ENCODE measurements at regions not wholly inside any gene's neighbourhood (a gene's known extent, or its start where the extent isn't known, plus 50 kb on each side); places are given as distances from the start of the nearest gene placed in this dataset.
"Not testable (repeated sequence)": the region's sequence is repeated elsewhere in the genome, so short reads cannot be mapped to it uniquely, and the experiment has no call there.

DNA sequence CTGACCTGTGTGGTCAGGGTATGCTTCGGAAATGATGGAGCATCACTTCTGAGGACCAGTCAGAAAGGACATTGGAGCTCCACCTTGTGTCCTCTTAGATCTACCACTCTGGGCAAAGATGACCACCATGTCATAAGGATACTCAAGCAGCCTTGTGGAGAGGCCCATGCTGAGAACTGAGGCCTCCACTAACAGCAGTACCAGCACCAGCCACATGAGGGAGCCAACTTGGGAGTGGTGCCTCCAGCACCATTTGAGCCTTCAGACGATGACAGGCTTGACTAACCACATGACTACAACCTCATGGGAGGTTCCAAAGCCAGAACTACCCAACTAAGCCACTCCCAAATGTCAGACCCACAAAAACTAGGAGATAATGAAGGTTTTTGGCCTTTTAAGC, 116.0 kb downstream of the NPTX2 start:
- H3K4me3 Mint-ChIP-seq = no peak overlapping the region
- DNase-seq (peak; percentile 6), ATAC-seq (ENCODE audit: low read depth in 2 of 2) (peak; percentile 23 to 33)
- no peaks in the 10 kb centered on the region for H3K4me1 Mint-ChIP-seq
- H3K27ac Mint-ChIP-seq = no peak overlapping the region
- H3K36me3 Mint-ChIP-seq = no peaks in the 10 kb centered on the region
- peaks cover 0 to 5% (median 2%) of the 10 kb centered on the region in 7 donors for H3K9me3 Mint-ChIP-seq
- H3K27me3 Mint-ChIP-seq = peaks cover 14 to 23% (median 19%) of the 10 kb centered on the region in 3 donors

DNA sequence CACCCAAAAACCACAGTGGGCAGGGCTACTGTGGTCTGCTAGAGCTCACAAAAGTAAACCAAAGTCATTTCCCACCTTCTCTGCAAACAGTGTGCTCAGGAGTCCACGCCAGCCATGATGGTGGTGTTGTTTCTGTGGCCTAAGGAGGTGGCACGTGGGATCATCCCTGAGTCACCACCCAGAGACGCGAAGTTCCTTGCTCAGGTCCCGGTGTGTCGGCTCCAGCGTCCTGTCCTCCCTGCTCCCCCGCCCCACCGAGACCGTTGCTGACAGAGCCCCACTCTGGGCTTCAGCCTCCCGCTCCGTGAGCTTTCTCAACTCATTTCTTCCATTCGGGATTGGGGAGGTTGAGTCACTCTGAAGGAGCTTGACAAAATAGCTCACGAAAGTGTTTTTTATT, 118.7 kb downstream of the NPTX2 start:
- ATAC-seq (ENCODE audit: low read depth in 2 of 2) (no peak), DNase-seq (no peak)
- Mint-ChIP-seq H3K4me3 (no peak overlapping the region), H3K36me3 (no peaks in the 10 kb centered on the region), H3K27me3 (peaks cover 0 to 7% (median 5%) of the 10 kb centered on the region in 3 donors), H3K4me1 (no peaks in the 10 kb centered on the region), H3K9me3 (peaks cover 0 to 5% (median 2%) of the 10 kb centered on the region in 7 donors), H3K27ac (no peak overlapping the region)

DNA sequence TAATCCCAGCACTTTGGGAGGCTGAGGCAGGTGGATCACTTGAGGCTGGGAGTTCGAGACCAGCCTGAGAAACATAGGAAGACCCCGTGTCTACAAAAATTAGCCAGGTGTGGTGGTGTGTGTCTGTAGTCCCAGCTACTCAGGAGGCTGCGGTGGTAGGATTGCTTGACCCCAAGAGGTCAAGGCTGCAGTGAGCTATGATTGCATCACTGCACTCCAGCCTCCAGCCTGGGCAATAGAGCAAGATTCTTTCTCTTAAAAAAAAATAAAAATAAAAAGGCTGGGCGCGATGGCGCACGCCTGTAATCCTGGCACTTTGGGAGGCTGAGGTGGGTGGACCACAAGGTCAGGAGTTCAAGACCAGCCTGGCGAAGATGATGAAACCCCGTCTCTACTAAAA, 119.4 kb downstream of the NPTX2 start:
- DNase-seq; H3K4me3 Mint-ChIP-seq; ATAC-seq (ENCODE audit: low read depth in 2 of 2); H3K27ac Mint-ChIP-seq; H3K9me3 Mint-ChIP-seq; H3K36me3 Mint-ChIP-seq; H3K4me1 Mint-ChIP-seq; H3K27me3 Mint-ChIP-seq: not testable (repeated sequence)

DNA sequence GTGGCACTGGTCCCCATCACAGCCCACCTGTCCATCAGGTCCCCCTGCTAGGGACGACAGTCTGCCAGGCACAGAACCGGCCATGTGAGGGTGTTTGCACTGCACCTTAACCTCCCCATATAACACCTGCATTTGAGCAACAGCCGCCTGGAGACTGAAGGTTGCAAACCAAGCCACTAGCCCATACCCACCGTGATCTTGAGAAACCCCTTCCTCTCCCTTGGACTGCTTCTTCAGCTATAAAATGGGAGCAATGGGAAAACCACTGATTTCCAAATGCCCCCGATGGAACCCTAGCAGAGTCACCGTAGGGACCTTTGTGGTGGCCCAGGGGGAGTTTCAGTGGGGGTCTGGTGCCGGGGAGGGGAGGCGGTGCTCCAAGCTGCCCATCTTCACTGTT, 120.1 kb downstream of the NPTX2 start:
- Mint-ChIP-seq H3K4me3 (no peak overlapping the region), H3K27me3 (peaks cover 5 to 12% (median 10%) of the 10 kb centered on the region in 3 donors), H3K4me1 (no peaks in the 10 kb centered on the region), H3K9me3 (peaks cover 0 to 5% (median 2%) of the 10 kb centered on the region in 7 donors), H3K36me3 (no peaks in the 10 kb centered on the region), H3K27ac (no peak overlapping the region)
- ATAC-seq (ENCODE audit: low read depth in 2 of 2) (no peak), DNase-seq (no peak)

DNA sequence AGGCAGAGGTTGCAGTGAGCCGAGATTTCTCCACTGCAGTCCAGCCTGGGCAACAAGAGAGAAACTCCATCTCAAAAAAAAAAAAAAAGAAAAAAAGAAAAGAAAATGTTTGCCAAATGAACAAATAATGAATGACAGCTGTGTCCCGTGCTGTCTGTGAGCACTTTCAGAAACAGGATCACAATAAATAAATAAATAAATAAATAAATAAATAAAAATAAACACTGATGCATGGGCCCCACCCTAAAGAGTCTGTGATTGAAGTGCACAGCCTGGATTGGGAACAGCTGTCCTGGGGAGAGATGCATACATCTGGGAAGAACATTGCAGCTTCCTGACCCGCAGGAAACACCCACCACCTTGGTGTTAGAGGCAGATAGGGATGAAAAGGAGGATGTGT, 123.6 kb downstream of the NPTX2 start:
- peaks cover 6 to 15% (median 15%) of the 10 kb centered on the region in 3 donors for H3K27me3 Mint-ChIP-seq
- no peak overlapping the region for H3K27ac Mint-ChIP-seq
- H3K4me1 Mint-ChIP-seq = no peaks in the 10 kb centered on the region
- no peaks in the 10 kb centered on the region for H3K36me3 Mint-ChIP-seq
- ATAC-seq (ENCODE audit: low read depth in 2 of 2) (no peak), DNase-seq (no peak)
- H3K9me3 Mint-ChIP-seq = peaks cover 0 to 12% (median 1%) of the 10 kb centered on the region in 7 donors
- no peak overlapping the region for H3K4me3 Mint-ChIP-seq

DNA sequence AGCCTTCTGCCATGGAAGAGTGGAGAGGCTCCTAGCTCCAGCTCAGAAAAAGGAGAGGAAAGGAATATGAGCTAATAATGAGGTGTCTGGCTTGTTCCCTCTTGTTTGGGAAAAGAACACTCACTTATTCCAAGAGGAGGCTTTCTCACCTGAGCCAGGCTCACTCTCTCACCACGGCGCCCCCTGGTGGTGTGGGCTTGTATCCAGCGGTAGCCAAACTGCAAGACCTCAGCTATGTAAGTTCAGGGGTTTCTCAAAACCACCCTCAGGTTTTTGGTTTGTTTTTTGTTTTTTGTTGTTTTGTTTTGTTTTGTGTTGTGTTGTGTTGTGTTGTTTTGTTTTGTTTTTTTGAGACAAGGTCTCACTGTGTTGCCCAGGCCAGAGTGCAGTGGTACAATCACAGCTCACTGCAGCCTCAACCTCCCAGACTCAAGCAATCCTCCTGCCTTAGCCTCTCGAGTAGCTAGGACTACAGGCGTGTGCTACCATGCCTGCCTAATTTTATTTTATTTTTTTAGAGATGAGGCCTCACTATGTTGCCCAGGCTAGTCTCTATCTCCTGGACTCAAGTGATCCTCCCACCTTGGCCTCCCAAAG, 124.0 kb downstream of the TMEM130 start:
- Mint-ChIP-seq H3K36me3 (no peaks in the 10 kb centered on the region), H3K27ac (no peak overlapping the region), H3K4me3 (no peak overlapping the region), H3K4me1 (no peaks in the 10 kb centered on the region), H3K27me3 (peaks cover 14 to 30% (median 28%) of the 10 kb centered on the region in 3 donors), H3K9me3 (peaks cover 0 to 12% (median 1%) of the 10 kb centered on the region in 7 donors)
- peak in 1 of 2 donors; percentile 45 for ATAC-seq (ENCODE audit: low read depth in 2 of 2)
- DNase-seq = peak; percentile 49

DNA sequence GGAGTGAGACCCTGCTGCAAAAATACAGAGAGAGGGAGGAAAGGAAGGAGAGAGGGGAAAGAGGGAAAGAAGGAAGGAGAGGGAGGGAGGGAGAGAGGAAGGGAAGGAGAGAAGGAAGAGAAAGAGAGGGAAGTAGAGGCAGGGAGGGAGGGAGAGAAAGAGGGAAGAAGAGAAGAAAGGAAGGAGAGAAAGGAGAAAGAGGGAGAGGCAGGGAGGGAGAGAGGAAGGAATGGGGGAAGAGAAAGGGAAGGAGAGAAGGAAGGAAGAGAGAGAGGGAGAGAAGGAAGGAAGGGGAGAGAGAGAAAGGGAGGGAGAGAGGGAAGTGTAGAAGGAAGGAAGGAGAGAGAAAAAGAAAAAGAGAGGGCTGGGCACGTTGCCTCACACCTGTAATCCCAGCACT, 121.7 kb downstream of the TMEM130 start:
- H3K27me3 Mint-ChIP-seq = peaks cover 15 to 25% (median 19%) of the 10 kb centered on the region in 3 donors
- no peak for ATAC-seq (ENCODE audit: low read depth in 2 of 2)
- H3K36me3 Mint-ChIP-seq = no peaks in the 10 kb centered on the region
- H3K4me1 Mint-ChIP-seq = no peaks in the 10 kb centered on the region
- peaks cover 0 to 11% (median 1%) of the 10 kb centered on the region in 7 donors for H3K9me3 Mint-ChIP-seq
- no peak for DNase-seq
- H3K27ac Mint-ChIP-seq = peak overlapping the region in 2 of 6 donors; percentile 22 to 32
- no peak overlapping the region for H3K4me3 Mint-ChIP-seq

DNA sequence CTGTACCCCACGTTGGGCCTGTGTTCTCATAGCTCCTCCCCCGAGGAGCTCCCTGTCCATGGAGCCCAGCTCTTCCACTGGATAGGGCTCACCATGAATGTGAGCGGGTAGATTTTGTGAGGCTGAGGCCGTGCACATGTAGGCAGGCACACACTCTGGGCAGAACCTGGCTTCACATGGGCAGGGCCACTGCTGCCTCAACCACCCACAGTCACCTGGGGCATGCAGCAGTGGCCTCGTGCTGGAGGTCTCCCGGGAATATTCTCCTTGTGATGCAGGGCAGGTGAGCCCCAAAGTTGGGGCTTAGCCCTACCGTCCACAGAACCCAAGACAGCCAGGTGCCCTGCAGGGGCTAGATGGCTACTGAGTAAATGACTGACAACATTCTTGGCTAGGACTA, 116.6 kb downstream of the TMEM130 start:
- DNase-seq = no peak
- no peak overlapping the region for H3K4me3 Mint-ChIP-seq
- H3K9me3 Mint-ChIP-seq = peaks cover 0 to 5% (median 3%) of the 10 kb centered on the region in 7 donors
- H3K4me1 Mint-ChIP-seq = no peaks in the 10 kb centered on the region
- ATAC-seq (ENCODE audit: low read depth in 2 of 2) = no peak
- no peak overlapping the region for H3K27ac Mint-ChIP-seq
- no peaks in the 10 kb centered on the region for H3K36me3 Mint-ChIP-seq
- H3K27me3 Mint-ChIP-seq = peaks cover 8 to 28% (median 17%) of the 10 kb centered on the region in 3 donors

DNA sequence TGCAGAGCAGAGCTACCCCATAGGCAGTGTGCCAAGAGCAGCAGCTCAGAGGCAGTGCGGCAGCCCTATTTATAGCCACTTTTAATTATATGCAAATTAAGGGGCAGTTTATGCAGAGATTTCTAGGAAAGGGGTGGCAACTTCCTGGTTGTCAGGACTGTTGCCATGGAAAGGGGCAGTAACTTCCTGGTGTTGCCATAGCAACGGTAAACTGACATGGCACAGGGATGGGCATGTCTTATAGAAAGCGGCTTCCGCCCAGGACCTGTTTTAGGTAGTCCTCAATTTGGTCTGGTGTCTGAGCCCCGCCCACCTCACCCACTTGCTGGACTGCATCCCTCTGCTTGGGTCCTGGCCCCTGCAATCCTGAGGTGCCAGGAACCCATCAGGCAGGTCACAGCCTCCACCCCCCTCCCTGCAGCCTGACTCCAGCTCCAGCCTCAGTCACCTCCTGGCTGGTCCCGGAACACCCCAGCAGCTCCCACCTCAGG, 115.8 kb downstream of the TMEM130 start:
- no peak for DNase-seq
- H3K9me3 Mint-ChIP-seq = peaks cover 0 to 10% (median 3%) of the 10 kb centered on the region in 7 donors
- H3K4me1 Mint-ChIP-seq = no peaks in the 10 kb centered on the region
- no peak overlapping the region for H3K27ac Mint-ChIP-seq
- peaks cover 3 to 20% (median 18%) of the 10 kb centered on the region in 3 donors for H3K27me3 Mint-ChIP-seq
- no peak for ATAC-seq (ENCODE audit: low read depth in 2 of 2)
- H3K4me3 Mint-ChIP-seq = no peak overlapping the region
- H3K36me3 Mint-ChIP-seq = peaks cover 0 to 2% of the 10 kb centered on the region in 2 donors

DNA sequence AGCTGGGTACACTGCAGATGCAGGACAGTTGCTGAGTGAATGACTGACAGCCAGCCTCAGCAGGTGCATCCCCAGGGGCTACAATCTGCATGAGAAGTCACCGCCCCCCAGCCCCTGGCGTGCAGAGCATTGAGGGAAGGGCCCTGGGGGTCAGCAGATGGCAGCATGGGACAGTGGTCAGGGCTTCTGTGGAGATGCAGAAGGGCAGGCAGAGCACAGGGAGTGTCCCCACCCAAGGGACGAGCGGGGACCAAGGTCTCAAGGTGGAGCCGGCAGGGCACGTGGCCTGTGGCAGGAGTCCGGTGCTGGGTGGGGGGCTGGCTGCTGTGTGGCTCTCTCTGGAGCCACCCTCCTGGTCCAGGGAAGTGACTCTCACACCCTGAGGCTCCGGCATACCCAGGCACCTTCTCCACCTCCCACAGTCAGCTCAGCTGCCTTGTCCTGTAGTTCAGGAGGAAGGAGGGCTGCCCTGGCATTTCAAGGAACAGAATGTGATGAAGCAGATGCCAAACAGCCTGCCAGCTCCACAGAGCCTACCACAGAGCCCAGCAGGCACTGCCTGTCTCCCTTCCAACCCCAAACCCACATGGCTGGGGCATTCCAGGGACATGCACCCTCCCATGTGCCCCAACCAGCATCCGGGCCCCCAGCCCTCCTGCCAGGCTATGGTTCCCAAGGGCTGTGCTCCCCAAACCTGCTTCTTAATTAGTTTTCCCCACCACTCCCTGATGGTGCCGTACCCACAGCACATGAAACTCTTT, 114.5 kb downstream of the TMEM130 start:
- DNase-seq (no peak), ATAC-seq (ENCODE audit: low read depth in 2 of 2) (no peak)
- peaks cover 0 to 6% of the 10 kb centered on the region in 2 donors for H3K36me3 Mint-ChIP-seq
- H3K9me3 Mint-ChIP-seq = peaks cover 0 to 15% (median 3%) of the 10 kb centered on the region in 7 donors
- H3K4me3 Mint-ChIP-seq = no peak overlapping the region
- peaks cover 16 to 33% (median 27%) of the 10 kb centered on the region in 3 donors for H3K27me3 Mint-ChIP-seq
- H3K4me1 Mint-ChIP-seq = no peaks in the 10 kb centered on the region
- no peak overlapping the region for H3K27ac Mint-ChIP-seq

DNA sequence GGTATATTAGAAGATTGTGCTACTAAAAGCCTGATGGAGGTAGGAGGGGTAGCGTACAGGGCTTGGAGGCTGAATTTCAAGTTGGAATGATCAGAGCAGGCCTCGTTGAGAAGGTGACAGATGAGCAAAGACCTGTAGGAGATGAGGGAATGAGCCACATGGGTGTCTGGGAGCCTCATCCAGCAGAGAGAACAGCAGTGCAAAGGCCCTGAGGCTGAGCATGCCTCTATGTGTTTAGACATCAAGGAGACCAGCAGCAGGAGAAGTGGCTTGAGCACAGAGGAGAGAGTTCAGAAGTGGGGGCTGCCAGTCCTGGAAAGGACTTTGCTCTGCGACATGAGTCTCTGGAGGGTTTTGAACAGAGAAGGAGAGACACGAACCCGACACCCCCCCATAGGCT, 111.7 kb downstream of the TMEM130 start:
- Mint-ChIP-seq H3K4me1 (no peaks in the 10 kb centered on the region), H3K36me3 (peaks cover 0 to 6% of the 10 kb centered on the region in 2 donors), H3K4me3 (no peak overlapping the region), H3K27me3 (peaks cover 29 to 48% (median 29%) of the 10 kb centered on the region in 3 donors), H3K9me3 (peaks cover 0 to 15% (median 3%) of the 10 kb centered on the region in 7 donors), H3K27ac (no peak overlapping the region)
- DNase-seq (no peak), ATAC-seq (ENCODE audit: low read depth in 2 of 2) (no peak)

DNA sequence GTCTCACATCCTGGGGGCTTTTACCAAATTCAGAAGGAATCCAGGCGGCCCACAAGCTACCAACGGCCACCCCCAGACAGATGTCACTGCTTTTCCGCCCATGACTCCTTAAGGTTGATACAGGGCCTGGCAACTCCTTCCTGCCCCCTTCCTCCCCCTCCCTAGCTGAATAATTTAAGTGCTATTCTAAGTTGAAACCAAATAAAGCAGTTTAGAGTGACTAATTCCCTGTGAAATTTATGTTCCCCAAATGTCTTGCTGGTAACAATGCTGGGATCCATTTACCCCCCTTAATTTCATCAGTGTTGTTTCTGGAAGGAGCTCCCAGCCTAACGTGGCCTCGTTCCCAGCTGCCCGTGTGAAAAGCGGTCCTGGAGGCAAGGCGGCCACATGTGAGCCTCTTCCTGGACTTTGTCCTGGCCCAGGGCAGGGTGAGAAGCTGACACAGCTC, 109.6 kb downstream of the TMEM130 start:
- DNase-seq (no peak), ATAC-seq (ENCODE audit: low read depth in 2 of 2) (no peak)
- H3K36me3 Mint-ChIP-seq = peaks cover 0 to 6% of the 10 kb centered on the region in 2 donors
- no peaks in the 10 kb centered on the region for H3K4me1 Mint-ChIP-seq
- peaks cover 29 to 45% (median 29%) of the 10 kb centered on the region in 3 donors for H3K27me3 Mint-ChIP-seq
- peak overlapping the region in 1 of 6 donors; percentile 72 for H3K27ac Mint-ChIP-seq
- H3K4me3 Mint-ChIP-seq = no peak overlapping the region
- peaks cover 0 to 15% (median 3%) of the 10 kb centered on the region in 7 donors for H3K9me3 Mint-ChIP-seq

DNA sequence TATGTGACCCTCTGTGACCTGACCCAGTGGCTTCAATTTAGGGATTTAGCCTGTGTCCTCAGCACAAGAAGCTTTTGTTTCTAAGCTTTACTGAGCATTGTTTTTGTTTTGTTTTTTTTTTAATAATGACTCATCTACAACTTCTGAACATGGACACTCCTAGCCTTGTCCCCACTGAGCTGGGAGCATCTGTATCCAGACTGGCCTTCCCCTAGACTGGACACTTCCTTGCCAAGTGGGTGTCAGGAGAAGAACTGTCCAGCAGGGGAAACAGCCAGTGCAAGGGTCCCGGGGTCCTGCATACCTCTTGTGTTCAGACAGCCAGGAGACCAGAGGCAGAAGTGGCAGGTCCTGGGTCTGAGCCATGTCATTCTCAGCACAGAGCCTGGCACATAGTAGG, 108.6 kb downstream of the TMEM130 start:
- Mint-ChIP-seq H3K4me1 (no peaks in the 10 kb centered on the region), H3K27ac (no peak overlapping the region), H3K27me3 (peaks cover 29 to 43% (median 29%) of the 10 kb centered on the region in 3 donors), H3K36me3 (peaks cover 0 to 6% of the 10 kb centered on the region in 2 donors), H3K4me3 (no peak overlapping the region), H3K9me3 (peaks cover 0 to 15% (median 3%) of the 10 kb centered on the region in 7 donors)
- ATAC-seq (ENCODE audit: low read depth in 2 of 2) (no peak), DNase-seq (no peak)

DNA sequence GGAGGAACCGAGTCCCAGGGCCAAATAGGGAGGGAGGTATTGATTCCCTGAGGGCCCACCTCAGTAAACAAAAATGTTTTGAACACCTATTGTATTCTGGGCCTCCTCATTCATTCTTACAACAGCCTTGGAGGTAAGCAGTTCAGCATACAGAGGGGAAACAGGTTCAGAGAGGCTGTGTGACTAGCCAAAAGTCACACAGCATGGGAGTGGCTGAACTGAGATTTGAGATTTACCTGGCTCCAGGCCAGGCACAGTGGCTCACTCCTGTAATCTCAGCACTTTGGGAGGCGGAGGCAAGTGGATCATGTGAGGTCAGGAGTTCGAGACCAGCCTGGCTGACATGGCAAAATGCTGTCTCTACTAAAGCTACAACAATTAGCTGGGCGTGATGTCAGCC, 107.2 kb downstream of the TMEM130 start:
- H3K36me3 Mint-ChIP-seq = peaks cover 0 to 6% of the 10 kb centered on the region in 2 donors
- peaks cover 0 to 15% (median 3%) of the 10 kb centered on the region in 7 donors for H3K9me3 Mint-ChIP-seq
- no peak overlapping the region for H3K4me3 Mint-ChIP-seq
- H3K27me3 Mint-ChIP-seq = peaks cover 22 to 41% (median 29%) of the 10 kb centered on the region in 3 donors
- ATAC-seq (ENCODE audit: low read depth in 2 of 2) (no peak), DNase-seq (no peak)
- H3K27ac Mint-ChIP-seq = no peak overlapping the region
- no peaks in the 10 kb centered on the region for H3K4me1 Mint-ChIP-seq

Measured in naive B cell (primary cell).